K562 (cell line): ENCODE measurements at regions not wholly inside any gene's neighbourhood (a gene's known extent, or its start where the extent isn't known, plus 50 kb on each side); places are given as distances from the start of the nearest gene placed in this dataset.

Experiments
- HNRNPL ChIP-seq: fragments of 200-400 bp; formaldehyde crosslinking; IDR thresholded peaks from 2 replicates; pipeline ENCODE4 v1.6.1; 2017; ENCODE audit warnings: low read depth, mild to moderate bottlenecking, low read length
- RB1 ChIP-seq: fragments of 450-650 bp; IDR thresholded peaks from 2 replicates; pipeline ENCODE4 v1.6.1; 2017; ENCODE audit warnings: low read depth, mild to moderate bottlenecking
- TBL1XR1 ChIP-seq, 2 experiments: IDR thresholded peaks; 2 replicates each; pipeline ENCODE4 v1.6.1; 2012; ENCODE audit warnings: improper control_type of control experiment in 2 of 2, low read length in 2 of 2, mild to moderate bottlenecking in 1 of 2
- YY1 ChIP-seq, 3 experiments: IDR thresholded peaks; 2 replicates each; pipeline ENCODE4 v1.6.1; 2011; ENCODE audit warnings: low read length in 2 of 3, mild to moderate bottlenecking in 2 of 3, moderate library complexity in 2 of 3, borderline replicate concordance in 1 of 3, control low read depth in 1 of 3, low read depth in 1 of 3; ENCODE audit not compliant: insufficient read depth in 3 of 3, insufficient replicate concordance in 2 of 3, control insufficient read depth in 1 of 3, insufficient read length in 1 of 3; ENCODE audit errors: extremely low read depth in 1 of 3
- ZBTB11 ChIP-seq, 3 experiments: fragments of 200-800 bp in 1 of 3; fragments of 250-450 bp in 1 of 3; fragments of 450-650 bp in 1 of 3; sonication (Bioruptor Pico) in 1 of 3; sonication (Bioruptor generic) in 1 of 3; formaldehyde crosslinking in 1 of 3; IDR thresholded peaks; 2 replicates each; pipeline versions ENCODE4 v1.6.1 to v1.8.0; 2016 to 2022; ENCODE audit warnings: mild to moderate bottlenecking in 2 of 3, missing genetic modification characterization in 2 of 3, missing compliant biosample characterization in 1 of 3, moderate library complexity in 1 of 3

DNA sequence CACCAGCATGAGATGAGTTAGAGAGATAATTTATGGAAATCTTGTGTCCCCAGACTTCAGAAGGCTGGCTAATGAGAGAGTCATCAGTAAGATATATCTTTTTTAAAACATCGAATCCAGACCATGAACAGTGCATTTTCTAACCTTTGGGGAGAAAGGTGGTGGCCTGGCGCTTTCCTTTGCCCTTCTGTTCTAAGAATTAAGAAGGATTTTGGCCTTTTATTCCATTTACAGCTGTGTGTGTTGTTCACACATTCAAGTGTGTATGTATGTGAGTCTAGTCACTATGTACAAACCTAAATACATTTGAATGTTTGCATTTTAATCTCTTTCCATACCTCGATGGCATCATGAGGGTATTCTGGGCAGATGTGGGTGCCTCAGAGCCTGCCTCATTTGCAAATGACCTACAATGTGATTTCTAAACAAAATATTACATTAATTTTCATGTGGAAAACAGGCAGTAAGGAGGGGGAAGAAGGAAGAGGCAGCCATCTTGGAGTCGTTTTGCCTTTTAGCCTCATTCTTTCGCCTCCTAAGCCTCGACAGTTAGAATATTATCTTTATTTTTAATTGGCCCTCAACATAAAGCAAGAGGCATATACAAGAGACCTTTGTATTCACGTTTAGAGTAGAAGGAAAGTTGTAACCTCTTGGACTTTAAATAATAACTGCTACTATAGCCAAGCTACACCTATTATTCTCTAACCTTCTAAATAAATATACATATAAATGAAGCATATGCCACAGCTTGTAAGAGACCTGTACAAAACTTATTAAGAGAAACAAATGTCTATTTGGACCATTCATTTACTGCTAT lies 125.3 kb upstream of the TMEM161B start (continued):
- TF ChIP-seq ZBTB11 (CRISPR knock-in tag; IDR thresholded peaks at IDR 0.05) (no peak), HNRNPL (no peak), YY1 (IDR thresholded peaks at IDR 0.05; ENCODE audit: borderline replicate concordance in 1 of 3, control insufficient read depth in 1 of 3, extremely low read depth in 1 of 3, insufficient read depth in 3 of 3, insufficient read length in 1 of 3, insufficient replicate concordance in 2 of 3, low read depth in 1 of 3, low read length in 2 of 3) (peak in 1 of 3 experiments; percentile 56), TBL1XR1 (IDR thresholded peaks at IDR 0.05; ENCODE audit: low read length in 2 of 2) (no peak), RB1 (no peak)
